HG02885 (cell line): ENCODE measurements at regions not wholly inside any gene's neighbourhood (a gene's known extent, or its start where the extent isn't known, plus 50 kb on each side); places are given as distances from the start of the nearest gene placed in this dataset.

ENCODE experiments used
- ATAC-seq: cut with Tn5 transposase; IDR thresholded peaks from one replicate; pipeline ENCODE4 v1.9.1; 2021; ENCODE audit warnings: mild to moderate bottlenecking; ENCODE audit not compliant: unreplicated experiment, poor library complexity

GRCh38 chr6:113529196-113529595 is 327.9 kb upstream of the MARCKS start:
- ATAC-seq: no peak

GRCh38 chr6:113529879-113530278 is 327.3 kb upstream of the MARCKS start:
- ATAC-seq: no peak

GRCh38 chr6:113530769-113531168 is 326.4 kb upstream of the MARCKS start:
- no peak for ATAC-seq

- no peak for ATAC-seq
Observed at GRCh38 chr6:113539202-113539601, 317.9 kb upstream of the MARCKS start.

GRCh38 chr6:113539623-113540022 is 317.5 kb upstream of the MARCKS start:
- ATAC-seq: no peak

- no peak for ATAC-seq
Observed at GRCh38 chr6:113540466-113540865, 316.7 kb upstream of the MARCKS start.

- no peak for ATAC-seq
Observed at GRCh38 chr6:113551168-113551567, 306.0 kb upstream of the MARCKS start.

- ATAC-seq: no peak
Observed at GRCh38 chr6:113556775-113557174, 300.4 kb upstream of the MARCKS start.

- no peak for ATAC-seq
Observed at GRCh38 chr6:113558431-113558830, 298.7 kb upstream of the MARCKS start.

GRCh38 chr6:113558966-113559365 is 298.2 kb upstream of the MARCKS start:
- no peak for ATAC-seq

- ATAC-seq: no peak
Observed at GRCh38 chr6:113560376-113560775, 296.8 kb upstream of the MARCKS start.

GRCh38 chr6:113560908-113561307 is 296.2 kb upstream of the MARCKS start:
- ATAC-seq: no peak

GRCh38 chr6:113562248-113562647 is 294.9 kb upstream of the MARCKS start:
- peak; percentile 49 for ATAC-seq

GRCh38 chr6:113564371-113565171 is 292.6 kb upstream of the MARCKS start:
- ATAC-seq: peak; percentile 81

GRCh38 chr6:113565306-113565705 is 291.8 kb upstream of the MARCKS start:
- ATAC-seq: no peak

- no peak for ATAC-seq
Observed at GRCh38 chr6:113570161-113570560, 287.0 kb upstream of the MARCKS start.

GRCh38 chr6:113570641-113571040 is 286.5 kb upstream of the MARCKS start:
- no peak for ATAC-seq

GRCh38 chr6:113574147-113574546 is 283.0 kb upstream of the MARCKS start:
- no peak for ATAC-seq

- no peak for ATAC-seq
Observed at GRCh38 chr6:113576310-113576709, 280.8 kb upstream of the MARCKS start.

GRCh38 chr6:113578691-113579090 is 278.5 kb upstream of the MARCKS start:
- no peak for ATAC-seq

GRCh38 chr6:113584767-113585166 is 272.4 kb upstream of the MARCKS start:
- ATAC-seq: no peak

GRCh38 chr6:113585246-113585645 is 271.9 kb upstream of the MARCKS start:
- no peak for ATAC-seq
